ENCODE measurements at regions not wholly inside any gene's neighbourhood (a gene's known extent, or its start where the extent isn't known, plus 50 kb on each side); places are given as distances from the start of the nearest gene placed in this dataset.

- Histone ChIP-seq H3K4me1 (ENCODE audit: control insufficient read depth in 4 of 4, insufficient read depth in 4 of 4, low read length in 3 of 4) (no peaks in the 10 kb centered on the region), H3K4me3 (ENCODE audit: low read depth in 1 of 3, low read length in 3 of 3) (no peak overlapping the region), H3K27ac (ENCODE audit: low read depth in 1 of 2, low read length in 2 of 2) (no peak overlapping the region), H3K9ac (ENCODE audit: low read depth in 1 of 2, low read length in 2 of 2) (no peak overlapping the region), H3K27me3 (ENCODE audit: control insufficient read depth in 4 of 4, insufficient read depth in 4 of 4, low read length in 3 of 4) (peaks cover 0 to 12% (median 0%) of the 10 kb centered on the region in 4 donors), H3K9me3 (ENCODE audit: control insufficient read depth in 4 of 4, low read length in 3 of 4) (peaks cover 0 to 8% (median 5%) of the 10 kb centered on the region in 4 donors), H3K36me3 (ENCODE audit: control insufficient read depth in 4 of 4, insufficient read depth in 3 of 4, low read depth in 1 of 4, low read length in 3 of 4) (no peaks in the 10 kb centered on the region)
- no peak for TF ChIP-seq HNF4G (IDR thresholded peaks at IDR 0.05)
- 54% methylated on average over 2 of the region's 2 CpGs for WGBS
- DNase-seq (ENCODE audit: low spot score) = no peak
Measured at GRCh38 chr6:90663106-90663505, 76.2 kb upstream of the MAP3K7 start.

- peaks cover 0 to 5% (median 1%) of the 10 kb centered on the region in 4 donors for H3K27me3 ChIP-seq (ENCODE audit: control insufficient read depth in 4 of 4, insufficient read depth in 4 of 4, low read length in 3 of 4)
- no peak for TF ChIP-seq MAX (IDR thresholded peaks at IDR 0.05)
- no peak for TF ChIP-seq REST (IDR thresholded peaks at IDR 0.05)
- no peak for TF ChIP-seq RAD21 (IDR thresholded peaks at IDR 0.05)
- TF ChIP-seq GABPA (IDR thresholded peaks at IDR 0.05 in 1 of 2, conservative IDR thresholded peaks at IDR 0.05 in 1 of 2) = no peak
- TF ChIP-seq FOXA2 (IDR thresholded peaks at IDR 0.05) = no peak
- TF ChIP-seq RXRA (IDR thresholded peaks at IDR 0.05) = no peak
- TF ChIP-seq TAF1 (conservative IDR thresholded peaks at IDR 0.05) = no peak
- no peak for TF ChIP-seq FOXA1 (IDR thresholded peaks at IDR 0.05)
- TF ChIP-seq ZBTB33 (IDR thresholded peaks at IDR 0.05) = no peak
- TF ChIP-seq HNF4G (IDR thresholded peaks at IDR 0.05) = no peak
- no peak for TF ChIP-seq NR2F2 (IDR thresholded peaks at IDR 0.05)
- TF ChIP-seq EGR1 (IDR thresholded peaks at IDR 0.05; ENCODE audit: low read depth in 2 of 2) = no peak
- no peak for TF ChIP-seq SP1 (IDR thresholded peaks at IDR 0.05)
- no peak for TF ChIP-seq CTCF (IDR thresholded peaks at IDR 0.05; ENCODE audit: low read depth, low read length, missing input control)
Measured at GRCh38 chr6:90660931-90661330, 74.1 kb upstream of the MAP3K7 start.

More at GRCh38 chr6:90660931-90661330, 74.1 kb upstream of the MAP3K7 start:
- Histone ChIP-seq H3K36me3 (ENCODE audit: control insufficient read depth in 4 of 4, insufficient read depth in 3 of 4, low read depth in 1 of 4, low read length in 3 of 4) (no peaks in the 10 kb centered on the region), H3K4me3 (ENCODE audit: low read depth in 1 of 3, low read length in 3 of 3) (no peak overlapping the region), H3K4me1 (ENCODE audit: control insufficient read depth in 4 of 4, insufficient read depth in 4 of 4, low read length in 3 of 4) (no peaks in the 10 kb centered on the region), H3K9me3 (ENCODE audit: control insufficient read depth in 4 of 4, low read length in 3 of 4) (peaks cover 0 to 8% (median 5%) of the 10 kb centered on the region in 4 donors), H3K27ac (ENCODE audit: low read depth in 1 of 2, low read length in 2 of 2) (no peak overlapping the region), H3K9ac (ENCODE audit: low read depth in 1 of 2, low read length in 2 of 2) (no peak overlapping the region)
- no peak for DNase-seq (ENCODE audit: low spot score)

Data from liver (tissue), 8 donors.